Activated naive CD4-positive, alpha-beta T cell treated with anti-CD3 and anti-CD28 coated beads for 36 hours (primary cell): ENCODE measurements at regions not wholly inside any gene's neighbourhood (a gene's known extent, or its start where the extent isn't known, plus 50 kb on each side); places are given as distances from the start of the nearest gene placed in this dataset.

ENCODE experiments used
- CTCF ChIA-PET: fragments of 350-600 bp; sonication (Branson Sonifier 250); formaldehyde crosslinking; loops from one replicate; lab custom pipeline; 2021; ENCODE audit warnings: antibody characterized with exemption; lab: Charles Lee
- DNase-seq: peaks from one replicate; pipeline ENCODE4 v3.0.0-alpha.2; 2020
- H3K27ac Mint-ChIP-seq: one replicate; pipeline ENCODE4 v1.8.0; 2021; ENCODE audit warnings: mild to moderate bottlenecking, mixed read lengths
- H3K27me3 Mint-ChIP-seq: one replicate; pipeline ENCODE4 v1.8.0; 2021; ENCODE audit warnings: low read depth, mixed read lengths
- H3K36me3 Mint-ChIP-seq: one replicate; pipeline ENCODE4 v1.8.0; 2021; ENCODE audit warnings: low read depth, mixed read lengths
- H3K4me1 Mint-ChIP-seq: one replicate; pipeline ENCODE4 v1.8.0; 2021; ENCODE audit warnings: low read depth, mixed read lengths
- H3K4me3 Mint-ChIP-seq: one replicate; pipeline ENCODE4 v1.8.0; 2021; ENCODE audit warnings: mild to moderate bottlenecking, moderate library complexity, mixed read lengths
- H3K9me3 Mint-ChIP-seq: one replicate; pipeline ENCODE4 v1.8.0; 2021; ENCODE audit warnings: mixed read lengths
- intact Hi-C: fragments of 100-400 bp; cut with micrococcal nuclease; formaldehyde crosslinking; loops from one replicate; pipeline ENCODE4 v1.15.1; 2023

DNA sequence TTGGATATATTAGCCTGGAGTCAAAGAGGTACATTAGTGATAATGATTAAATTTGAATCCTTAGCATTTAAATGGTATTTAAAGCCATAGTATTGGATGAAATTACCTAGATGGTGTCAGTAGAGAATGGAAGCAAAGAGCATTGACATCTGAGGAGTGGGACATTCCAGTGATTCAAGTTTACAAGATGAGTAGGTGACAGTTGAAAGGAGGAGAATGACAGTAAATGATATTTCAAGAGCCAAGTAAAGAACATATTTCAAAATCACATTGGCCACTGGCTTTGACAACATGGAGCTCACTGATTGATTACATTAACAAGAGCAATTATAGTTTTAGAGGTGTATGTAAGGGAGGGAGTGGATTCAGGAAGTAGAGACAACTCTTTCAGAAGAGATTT is 93.9 kb upstream of the MEF2C start:
- Mint-ChIP-seq H3K4me3 (no peak overlapping the region), H3K36me3 (no peaks in the 10 kb centered on the region), H3K27me3 (peaks cover 2% of the 10 kb centered on the region), H3K9me3 (no peaks in the 10 kb centered on the region), H3K4me1 (peaks cover 4% of the 10 kb centered on the region), H3K27ac (no peak overlapping the region)
- intact Hi-C loops, result loop anchor here (1.0 to 5.0 kb wide), 2 partner anchors 132 to 150 kb away; no protein-coding TSS in a partner anchor
- CTCF ChIA-PET, result no interaction called here
- DNase-seq, result no peak

- Mint-ChIP-seq H3K36me3 (no peaks in the 10 kb centered on the region), H3K4me1 (no peaks in the 10 kb centered on the region), H3K4me3 (no peak overlapping the region), H3K9me3 (no peaks in the 10 kb centered on the region), H3K27ac (no peak overlapping the region), H3K27me3 (peaks cover 3% of the 10 kb centered on the region)
- CTCF ChIA-PET, result no interaction called here
- intact Hi-C loops, result no loop called here
- DNase-seq, result no peak
These were observed 84.9 kb upstream of the MEF2C start for GRCh38 chr5:88967633-88968585.

DNA sequence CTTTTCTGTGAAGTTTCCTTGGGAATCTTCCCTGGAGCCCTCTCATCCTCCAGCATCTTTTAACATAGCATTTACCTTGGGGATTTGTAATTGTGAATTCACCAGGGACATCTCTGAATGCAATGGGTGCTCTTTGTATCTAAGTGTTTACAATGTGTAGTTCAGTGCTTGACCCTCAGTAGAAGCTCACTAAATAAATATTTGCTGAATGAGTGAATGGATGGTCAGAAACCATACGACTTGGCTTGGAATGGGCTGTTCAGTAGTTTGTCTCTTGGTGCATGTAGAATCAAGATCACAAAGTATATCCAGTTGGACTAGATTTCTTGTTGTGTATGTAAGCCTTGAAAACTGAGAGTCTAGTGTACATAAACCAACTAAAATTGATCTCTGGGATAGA is 81.8 kb upstream of the MEF2C start:
- peaks cover 4% of the 10 kb centered on the region for H3K27me3 Mint-ChIP-seq
- no peaks in the 10 kb centered on the region for H3K4me1 Mint-ChIP-seq
- intact Hi-C loops, result no loop called here
- H3K4me3 Mint-ChIP-seq, result no peak overlapping the region
- no peaks in the 10 kb centered on the region for H3K9me3 Mint-ChIP-seq
- CTCF ChIA-PET, result no interaction called here
- no peak for DNase-seq
- no peak overlapping the region for H3K27ac Mint-ChIP-seq
- H3K36me3 Mint-ChIP-seq, result no peaks in the 10 kb centered on the region

DNA sequence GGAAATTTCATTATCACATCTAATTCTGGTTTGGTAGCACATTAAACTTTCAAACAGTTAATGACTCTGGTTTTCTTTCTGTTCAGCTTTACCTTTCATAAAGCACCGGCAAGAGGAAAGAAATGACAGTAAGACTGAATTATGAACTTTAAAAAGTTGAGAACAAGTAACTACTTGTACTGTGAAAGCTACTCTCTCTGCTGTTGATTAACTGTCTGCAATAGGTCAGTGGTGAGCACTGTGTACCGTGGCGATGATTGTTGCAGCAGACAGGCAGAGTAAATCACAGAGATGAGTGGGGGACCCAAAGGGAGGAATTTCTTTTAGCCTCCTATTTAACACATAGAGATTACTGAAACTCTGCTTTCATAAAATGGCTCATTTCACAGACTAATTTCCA is 74.0 kb upstream of the MEF2C start:
- H3K4me3 Mint-ChIP-seq, result no peak overlapping the region
- H3K27ac Mint-ChIP-seq, result no peak overlapping the region
- H3K36me3 Mint-ChIP-seq, result no peaks in the 10 kb centered on the region
- H3K4me1 Mint-ChIP-seq, result no peaks in the 10 kb centered on the region
- no peak for DNase-seq
- H3K9me3 Mint-ChIP-seq, result no peaks in the 10 kb centered on the region
- CTCF ChIA-PET, result no interaction called here
- intact Hi-C loops, result no loop called here
- H3K27me3 Mint-ChIP-seq, result peaks cover 9% of the 10 kb centered on the region

GRCh38 chr5:88956416-88956815 is 73.4 kb upstream of the MEF2C start:
- DNase-seq, result no peak
- no peaks in the 10 kb centered on the region for H3K9me3 Mint-ChIP-seq
- no peak overlapping the region for H3K27ac Mint-ChIP-seq
- CTCF ChIA-PET, result no interaction called here
- intact Hi-C loops, result no loop called here
- no peaks in the 10 kb centered on the region for H3K4me1 Mint-ChIP-seq
- peaks cover 9% of the 10 kb centered on the region for H3K27me3 Mint-ChIP-seq
- no peaks in the 10 kb centered on the region for H3K36me3 Mint-ChIP-seq
- H3K4me3 Mint-ChIP-seq, result no peak overlapping the region

DNA sequence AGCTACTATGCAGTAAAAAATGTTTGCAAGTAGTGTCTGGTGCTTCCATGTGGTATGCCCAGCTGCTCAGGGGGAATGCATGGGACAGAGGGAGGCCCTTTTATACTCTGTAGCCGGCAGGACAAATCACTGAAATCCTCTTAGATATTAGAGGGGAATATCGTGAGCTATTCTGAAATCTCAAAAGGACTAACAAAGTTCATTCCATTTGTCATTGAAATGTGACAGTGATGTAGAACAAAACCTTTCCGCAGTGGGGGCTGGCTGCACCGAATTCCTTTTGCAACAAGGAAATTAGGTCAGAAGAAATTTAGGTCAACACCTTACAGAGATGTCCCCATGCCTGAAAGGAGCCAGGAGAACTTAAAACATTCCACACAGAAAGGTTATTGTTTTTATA is 72.4 kb upstream of the MEF2C start:
- H3K4me3 Mint-ChIP-seq, result no peak overlapping the region
- H3K4me1 Mint-ChIP-seq, result no peaks in the 10 kb centered on the region
- CTCF ChIA-PET, result no interaction called here
- peaks cover 9% of the 10 kb centered on the region for H3K27me3 Mint-ChIP-seq
- no peak overlapping the region for H3K27ac Mint-ChIP-seq
- no peak for DNase-seq
- no peaks in the 10 kb centered on the region for H3K9me3 Mint-ChIP-seq
- no peaks in the 10 kb centered on the region for H3K36me3 Mint-ChIP-seq
- intact Hi-C loops, result no loop called here

DNA sequence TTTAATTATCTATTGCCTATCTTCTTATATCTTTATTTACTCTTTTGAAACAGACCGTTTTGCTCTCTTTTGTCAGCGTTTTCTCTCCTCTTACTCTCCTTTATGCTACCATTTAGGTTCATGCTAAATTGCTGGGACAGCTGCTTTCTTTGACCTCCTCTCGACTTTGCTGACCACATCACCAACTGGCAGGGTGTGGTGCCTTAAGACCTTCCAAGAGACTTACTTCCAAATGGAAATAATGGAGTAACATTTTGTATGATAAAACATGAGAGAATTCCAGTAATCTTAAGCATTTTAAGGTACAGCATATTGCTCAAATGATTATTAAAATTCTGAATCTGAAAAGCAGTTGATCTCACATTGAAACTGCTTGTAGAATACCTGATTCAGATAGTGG is 71.5 kb upstream of the MEF2C start:
- DNase-seq, result no peak
- Mint-ChIP-seq H3K4me1 (no peaks in the 10 kb centered on the region), H3K4me3 (no peak overlapping the region), H3K27ac (no peak overlapping the region), H3K27me3 (peaks cover 9% of the 10 kb centered on the region), H3K9me3 (no peaks in the 10 kb centered on the region), H3K36me3 (no peaks in the 10 kb centered on the region)
- CTCF ChIA-PET, result no interaction called here
- intact Hi-C loops, result no loop called here

DNA sequence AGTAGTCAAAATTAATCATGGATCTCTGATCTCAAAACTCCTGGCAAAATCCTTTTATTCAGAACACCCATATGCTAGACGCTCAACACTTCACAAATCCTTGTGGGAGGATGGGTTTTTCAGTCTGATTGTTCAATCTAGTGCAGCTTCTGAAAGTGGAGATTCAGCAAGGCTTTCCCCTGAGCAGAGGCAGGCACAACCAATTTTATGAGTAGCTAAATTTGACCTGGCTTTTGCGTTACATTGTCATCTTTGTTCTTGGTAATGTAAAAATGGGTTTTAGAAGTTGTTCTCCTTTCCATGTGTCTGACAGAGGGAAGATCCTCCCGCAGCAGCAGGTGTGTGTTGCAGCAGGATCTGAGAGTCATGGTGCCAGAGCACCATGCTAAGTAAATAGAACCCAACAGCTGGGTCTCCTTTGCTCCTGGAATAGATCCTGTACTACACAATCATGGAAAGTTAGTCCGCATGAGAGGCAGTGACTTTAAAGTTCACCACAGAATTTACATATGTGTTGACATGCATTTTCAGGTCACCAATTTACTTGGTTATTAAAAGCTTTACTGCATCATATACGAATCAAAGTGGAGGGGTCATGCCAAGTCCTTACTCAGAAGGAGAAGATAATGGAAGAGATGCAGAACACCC is 70.1 kb upstream of the MEF2C start:
- H3K9me3 Mint-ChIP-seq, result no peaks in the 10 kb centered on the region
- H3K36me3 Mint-ChIP-seq, result no peaks in the 10 kb centered on the region
- H3K4me1 Mint-ChIP-seq, result no peaks in the 10 kb centered on the region
- no peak overlapping the region for H3K4me3 Mint-ChIP-seq
- no peak for DNase-seq
- H3K27ac Mint-ChIP-seq, result no peak overlapping the region
- CTCF ChIA-PET, result no interaction called here
- peaks cover 9% of the 10 kb centered on the region for H3K27me3 Mint-ChIP-seq
- intact Hi-C loops, result no loop called here

DNA sequence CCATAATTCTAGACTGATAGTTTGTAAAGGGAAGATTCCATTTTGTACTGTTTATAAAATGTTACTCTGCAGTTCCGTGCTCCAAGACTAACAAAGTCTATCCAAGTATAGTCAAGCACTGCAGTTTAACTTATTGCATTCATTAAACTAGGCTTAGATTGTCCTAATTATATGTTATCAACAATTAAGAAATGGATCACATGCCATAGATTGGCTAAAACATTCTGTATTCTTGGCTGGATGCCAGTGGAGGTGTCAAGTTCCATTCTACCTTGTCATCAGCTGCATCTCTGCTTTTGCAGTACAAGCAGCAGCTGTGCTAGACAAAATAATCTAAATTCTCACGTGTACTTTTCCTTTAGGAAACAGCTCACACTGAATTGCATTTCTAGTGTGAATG is 69.4 kb upstream of the MEF2C start:
- Mint-ChIP-seq H3K4me1 (no peaks in the 10 kb centered on the region), H3K9me3 (no peaks in the 10 kb centered on the region), H3K4me3 (no peak overlapping the region), H3K27me3 (peaks cover 12% of the 10 kb centered on the region), H3K27ac (no peak overlapping the region), H3K36me3 (no peaks in the 10 kb centered on the region)
- intact Hi-C loops, result no loop called here
- no peak for DNase-seq
- CTCF ChIA-PET, result no interaction called here

DNA sequence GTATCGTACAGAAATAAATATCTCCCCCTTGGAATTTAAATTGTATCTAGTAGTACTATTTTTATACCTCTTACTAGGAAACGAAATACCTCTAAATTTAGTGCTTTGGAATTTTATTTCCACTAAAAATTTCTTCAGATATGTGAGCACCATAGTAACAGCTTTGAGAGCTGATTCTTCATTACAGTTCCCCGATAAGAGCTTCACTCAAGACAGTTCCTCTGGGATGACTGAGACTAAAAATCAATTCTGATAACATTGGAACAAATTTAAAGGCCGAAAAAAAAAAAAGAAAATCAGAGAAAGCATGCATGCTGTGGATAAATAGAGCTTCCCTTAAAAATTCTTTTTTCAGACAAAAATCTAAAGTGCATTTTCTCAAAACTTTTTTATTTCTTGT is 68.5 kb upstream of the MEF2C start:
- peaks cover 12% of the 10 kb centered on the region for H3K27me3 Mint-ChIP-seq
- intact Hi-C loops, result no loop called here
- no peaks in the 10 kb centered on the region for H3K36me3 Mint-ChIP-seq
- no peak overlapping the region for H3K4me3 Mint-ChIP-seq
- no peak for DNase-seq
- no peaks in the 10 kb centered on the region for H3K9me3 Mint-ChIP-seq
- no peak overlapping the region for H3K27ac Mint-ChIP-seq
- H3K4me1 Mint-ChIP-seq, result no peaks in the 10 kb centered on the region
- CTCF ChIA-PET, result no interaction called here

- DNase-seq, result no peak
- no peaks in the 10 kb centered on the region for H3K36me3 Mint-ChIP-seq
- H3K9me3 Mint-ChIP-seq, result no peaks in the 10 kb centered on the region
- H3K4me1 Mint-ChIP-seq, result no peaks in the 10 kb centered on the region
- CTCF ChIA-PET, result no interaction called here
- H3K27ac Mint-ChIP-seq, result no peak overlapping the region
- H3K4me3 Mint-ChIP-seq, result no peak overlapping the region
- peaks cover 6% of the 10 kb centered on the region for H3K27me3 Mint-ChIP-seq
- intact Hi-C loops, result no loop called here
These were observed 66.0 kb upstream of the MEF2C start for GRCh38 chr5:88948746-88949600.

GRCh38 chr5:88944751-88945531 is 62.0 kb upstream of the MEF2C start:
- no peaks in the 10 kb centered on the region for H3K9me3 Mint-ChIP-seq
- intact Hi-C loops, result no loop called here
- H3K4me3 Mint-ChIP-seq, result no peak overlapping the region
- H3K36me3 Mint-ChIP-seq, result no peaks in the 10 kb centered on the region
- no peaks in the 10 kb centered on the region for H3K4me1 Mint-ChIP-seq
- H3K27ac Mint-ChIP-seq, result no peak overlapping the region
- CTCF ChIA-PET, result no interaction called here
- peaks cover 8% of the 10 kb centered on the region for H3K27me3 Mint-ChIP-seq
- DNase-seq, result no peak
